Spinal cord (tissue), 9 donors: ENCODE measurements at regions not wholly inside any gene's neighbourhood (a gene's known extent, or its start where the extent isn't known, plus 50 kb on each side); places are given as distances from the start of the nearest gene placed in this dataset.

Experiments
- DNase-seq, 6 donors: peaks; one replicate each; pipeline versions ENCODE4 v3.0.0 to v3.0.0-alpha.2; 2013 to 2015; ENCODE audit warnings: low spot score in 6 of 6, low read depth in 4 of 6
- H3K27ac ChIP-seq: one replicate; pipeline ENCODE4 v1.5.1; 2013; ENCODE audit warnings: low read depth, low read length, control low read depth
- H3K27me3 ChIP-seq: one replicate; pipeline ENCODE4 v1.6.1; 2013; ENCODE audit warnings: low read length; ENCODE audit not compliant: control insufficient read depth, insufficient read depth
- H3K36me3 ChIP-seq: one replicate; pipeline ENCODE4 v1.6.1; 2013; ENCODE audit warnings: low read length; ENCODE audit not compliant: control insufficient read depth, insufficient read depth
- H3K4me1 ChIP-seq: one replicate; pipeline ENCODE4 v1.6.1; 2013; ENCODE audit warnings: low read length; ENCODE audit not compliant: control insufficient read depth, insufficient read depth
- H3K4me3 ChIP-seq: one replicate; pipeline ENCODE4 v1.5.1; 2013; ENCODE audit warnings: low read depth, low read length, control low read depth
- H3K9me3 ChIP-seq: one replicate; pipeline ENCODE4 v1.6.1; 2013; ENCODE audit warnings: low read length; ENCODE audit not compliant: control insufficient read depth, insufficient read depth
- WGBS: methylation state at CpG from one replicate; pipeline ENCODE4 v1.1.5; 2013; ENCODE audit warnings: missing lambda C conversion rate; ENCODE audit not compliant: insufficient coverage; 5-methylcytosine and 5-hydroxymethylcytosine counted together
- donor health status: healthy.

DNA sequence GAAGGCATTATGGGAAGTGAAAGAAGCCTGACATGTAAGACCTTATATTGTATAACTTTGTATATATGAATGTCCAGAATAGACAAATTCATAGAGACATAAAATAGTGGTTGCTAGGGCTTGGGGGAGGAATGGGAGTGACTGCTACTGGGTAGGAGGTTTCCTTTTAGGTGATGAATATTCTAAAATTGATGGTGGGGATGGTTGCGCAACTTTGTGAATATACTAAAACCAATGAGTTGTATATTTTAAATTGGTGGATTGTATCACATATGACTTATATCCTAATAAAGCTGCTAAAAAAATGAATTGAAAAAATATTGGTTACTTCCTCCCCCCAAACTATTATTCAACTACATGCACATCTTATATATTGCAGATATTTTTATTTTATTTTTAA lies 70.0 kb downstream of the UCHL1 start:
- H3K9me3 ChIP-seq, result no peaks in the 10 kb centered on the region
- H3K4me3 ChIP-seq, result no peak overlapping the region
- no peaks in the 10 kb centered on the region for H3K27me3 ChIP-seq
- H3K36me3 ChIP-seq, result no peaks in the 10 kb centered on the region
- no peaks in the 10 kb centered on the region for H3K4me1 ChIP-seq
- WGBS, result no CpG with 5 or more reads among the region's 1 CpG
- H3K27ac ChIP-seq, result no peak overlapping the region
- DNase-seq, result no peak

DNA sequence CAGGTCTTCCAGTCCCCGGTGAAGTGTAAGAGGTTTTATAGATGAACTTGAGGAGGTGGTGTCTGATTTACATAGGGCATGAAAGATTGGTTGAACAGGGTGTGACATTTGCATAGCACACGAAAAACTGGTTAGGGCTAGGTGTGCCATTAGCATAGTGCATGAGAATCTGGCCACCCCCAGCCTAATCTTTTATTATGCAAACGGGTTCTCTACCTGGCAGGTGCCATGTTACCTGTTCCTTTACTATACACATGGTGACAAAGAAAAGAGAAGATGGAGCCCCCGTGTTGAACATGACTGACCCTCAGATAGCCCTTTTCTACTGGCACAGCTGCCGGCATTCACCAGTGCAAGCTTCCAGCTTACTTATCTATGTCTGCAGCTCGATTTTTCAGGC lies 71.0 kb downstream of the UCHL1 start:
- no peak for DNase-seq
- Histone ChIP-seq H3K4me1 (no peaks in the 10 kb centered on the region), H3K9me3 (no peaks in the 10 kb centered on the region), H3K27me3 (no peaks in the 10 kb centered on the region), H3K36me3 (no peaks in the 10 kb centered on the region), H3K27ac (no peak overlapping the region), H3K4me3 (no peak overlapping the region)
- WGBS, result 100% methylated on average over 2 of the region's 6 CpGs

DNA sequence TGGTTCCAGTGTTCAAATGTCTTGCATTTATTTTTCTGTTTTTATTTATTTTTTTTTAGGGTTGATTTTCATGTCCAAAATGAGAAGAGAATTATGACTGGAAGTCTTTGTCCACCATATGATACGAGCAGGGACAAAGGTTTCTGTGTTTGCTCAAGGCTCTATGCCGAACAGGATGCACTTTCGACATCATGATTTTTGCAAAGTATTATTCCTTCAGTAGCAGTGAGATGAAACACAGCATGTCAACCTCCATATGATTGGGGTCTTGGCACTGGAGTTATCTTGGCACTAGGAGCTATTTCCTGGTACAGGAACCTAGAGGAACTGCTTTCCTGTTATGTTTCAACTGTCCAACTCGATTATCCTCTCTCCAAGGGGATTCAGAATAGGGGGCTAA lies 72.6 kb downstream of the UCHL1 start:
- DNase-seq, result no peak
- Histone ChIP-seq H3K4me3 (no peak overlapping the region), H3K9me3 (no peaks in the 10 kb centered on the region), H3K27me3 (no peaks in the 10 kb centered on the region), H3K27ac (no peak overlapping the region), H3K4me1 (no peaks in the 10 kb centered on the region), H3K36me3 (no peaks in the 10 kb centered on the region)
- 94% methylated on average over 4 of the region's 4 CpGs for WGBS

DNA sequence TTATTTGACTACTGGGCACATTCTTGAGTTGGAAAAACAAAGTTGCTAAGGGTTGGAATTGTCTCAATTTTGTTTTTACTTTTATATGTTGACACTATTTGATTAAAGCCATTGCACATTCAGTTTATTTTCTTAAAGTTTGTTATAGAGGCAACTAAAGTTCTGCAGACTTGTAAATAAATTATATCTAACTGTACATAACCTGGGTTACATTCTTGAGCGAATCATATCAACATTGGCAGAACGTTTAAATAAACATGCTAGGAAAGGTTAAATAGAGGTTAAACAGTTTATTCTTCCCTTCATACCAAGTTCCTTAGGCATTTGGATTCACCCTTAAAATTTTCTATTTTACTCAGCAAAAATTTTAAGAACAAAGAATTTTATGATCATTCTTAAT lies 74.5 kb downstream of the UCHL1 start:
- no CpG with 5 or more reads among the region's 2 CpGs for WGBS
- Histone ChIP-seq H3K4me3 (no peak overlapping the region), H3K9me3 (no peaks in the 10 kb centered on the region), H3K4me1 (no peaks in the 10 kb centered on the region), H3K27ac (no peak overlapping the region), H3K36me3 (no peaks in the 10 kb centered on the region), H3K27me3 (no peaks in the 10 kb centered on the region)
- DNase-seq, result no peak

DNA sequence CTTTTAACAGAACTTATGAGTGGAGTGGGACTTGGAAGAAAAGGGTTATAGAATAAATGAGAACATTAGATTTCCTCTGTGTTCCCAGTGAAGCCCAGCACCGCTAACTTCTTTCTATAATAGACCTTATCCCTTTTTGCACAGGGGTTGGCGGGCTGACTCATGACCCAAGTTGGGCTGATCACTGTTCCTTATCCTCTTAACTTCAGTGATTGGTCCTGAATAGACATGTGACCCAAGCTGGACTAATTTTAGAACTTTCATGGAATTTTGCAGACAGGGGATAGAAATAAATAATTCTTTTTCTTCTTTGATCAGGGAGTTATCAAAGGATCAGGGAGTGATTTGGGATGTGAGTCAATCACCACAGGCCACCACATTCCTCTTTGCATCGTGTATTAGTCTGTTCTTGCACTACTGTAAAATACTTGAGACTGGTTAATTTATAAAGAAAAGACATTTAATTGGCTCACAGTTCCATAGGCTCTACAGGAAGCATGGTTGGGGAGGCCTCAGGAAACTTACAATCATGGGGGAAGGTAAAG lies 75.9 kb downstream of the UCHL1 start:
- no peak overlapping the region for H3K27ac ChIP-seq
- no peaks in the 10 kb centered on the region for H3K27me3 ChIP-seq
- H3K36me3 ChIP-seq, result no peaks in the 10 kb centered on the region
- H3K9me3 ChIP-seq, result no peaks in the 10 kb centered on the region
- DNase-seq, result no peak
- no peaks in the 10 kb centered on the region for H3K4me1 ChIP-seq
- WGBS, result no CpG with 5 or more reads among the region's 3 CpGs
- H3K4me3 ChIP-seq, result no peak overlapping the region

DNA sequence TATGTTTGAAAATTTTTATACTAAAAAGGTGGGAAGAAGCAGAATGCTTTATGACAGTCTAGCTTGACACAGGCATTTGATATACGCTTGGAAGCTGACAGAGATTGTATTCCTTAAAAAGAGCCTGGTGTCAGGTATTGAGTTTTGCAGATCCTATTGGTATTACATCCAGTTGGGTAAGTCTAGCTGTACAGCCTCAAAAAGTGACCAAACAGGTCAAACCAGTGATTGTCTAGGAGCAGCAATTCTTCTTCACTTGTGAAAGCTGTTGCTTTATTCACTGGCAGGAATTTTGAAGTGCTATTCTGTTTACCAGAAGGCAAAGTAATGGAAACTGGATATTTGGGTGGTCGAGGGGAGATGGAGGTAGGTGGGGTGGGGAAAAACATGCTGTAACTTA lies 77.5 kb downstream of the UCHL1 start:
- no peaks in the 10 kb centered on the region for H3K36me3 ChIP-seq
- no peak for DNase-seq
- no peak overlapping the region for H3K4me3 ChIP-seq
- no peaks in the 10 kb centered on the region for H3K9me3 ChIP-seq
- H3K27me3 ChIP-seq, result no peaks in the 10 kb centered on the region
- no peaks in the 10 kb centered on the region for H3K4me1 ChIP-seq
- H3K27ac ChIP-seq, result no peak overlapping the region
- 90% methylated on average over 2 of the region's 2 CpGs for WGBS

DNA sequence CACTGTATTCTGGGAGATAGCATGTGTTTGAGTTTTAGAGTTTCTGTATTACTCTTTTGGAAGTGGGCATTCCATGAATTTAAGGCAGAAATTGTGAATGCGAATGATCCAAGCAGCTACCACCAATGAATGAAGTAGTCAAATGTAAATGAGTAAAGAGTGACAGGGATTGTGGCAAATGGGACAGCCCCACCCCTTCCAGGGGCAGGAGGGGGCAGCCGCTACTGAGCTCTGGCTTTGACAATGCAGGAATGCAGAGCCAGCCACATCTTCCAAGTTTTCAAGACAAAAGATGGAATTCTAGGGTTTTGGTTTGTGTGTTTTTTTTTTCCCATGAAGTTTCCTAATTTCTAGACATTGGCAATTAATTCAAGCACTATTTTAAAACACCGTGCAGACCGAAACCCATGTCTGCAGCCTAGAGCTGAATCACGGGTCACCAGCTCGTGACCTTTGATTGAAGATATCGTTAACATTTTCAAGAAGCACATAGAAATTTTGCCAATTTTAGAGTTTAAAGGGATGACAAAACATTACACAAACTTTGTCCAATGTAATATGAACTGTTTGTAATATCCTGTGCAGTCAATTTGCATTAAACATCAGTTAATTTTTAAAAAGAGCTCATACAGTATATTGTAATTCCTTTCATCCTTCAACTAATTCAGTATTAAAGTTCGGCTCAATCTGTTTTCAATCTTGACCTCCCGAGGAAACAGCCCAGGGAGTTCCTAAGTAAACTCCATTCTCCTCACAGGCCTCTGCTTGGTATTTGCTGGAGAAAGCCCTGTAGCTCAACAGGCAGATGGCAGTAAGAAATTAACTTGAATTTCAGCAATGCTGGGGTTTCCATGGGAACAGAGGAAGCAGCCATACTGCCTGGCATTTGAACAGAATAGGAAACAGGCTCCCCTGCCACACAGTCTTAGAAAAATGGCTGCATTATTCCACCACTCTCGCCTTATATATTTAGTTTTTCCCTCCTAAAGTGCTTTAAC lies 83.4 kb downstream of the UCHL1 start:
- Histone ChIP-seq H3K36me3 (no peaks in the 10 kb centered on the region), H3K9me3 (no peaks in the 10 kb centered on the region), H3K27ac (peak overlapping the region; percentile 40), H3K27me3 (no peaks in the 10 kb centered on the region), H3K4me1 (peaks cover 5% of the 10 kb centered on the region), H3K4me3 (no peak overlapping the region)
- peak; percentile 71 to 98 (median 80) for DNase-seq
- 0% methylated on average over 1 of the region's 10 CpGs for WGBS

DNA sequence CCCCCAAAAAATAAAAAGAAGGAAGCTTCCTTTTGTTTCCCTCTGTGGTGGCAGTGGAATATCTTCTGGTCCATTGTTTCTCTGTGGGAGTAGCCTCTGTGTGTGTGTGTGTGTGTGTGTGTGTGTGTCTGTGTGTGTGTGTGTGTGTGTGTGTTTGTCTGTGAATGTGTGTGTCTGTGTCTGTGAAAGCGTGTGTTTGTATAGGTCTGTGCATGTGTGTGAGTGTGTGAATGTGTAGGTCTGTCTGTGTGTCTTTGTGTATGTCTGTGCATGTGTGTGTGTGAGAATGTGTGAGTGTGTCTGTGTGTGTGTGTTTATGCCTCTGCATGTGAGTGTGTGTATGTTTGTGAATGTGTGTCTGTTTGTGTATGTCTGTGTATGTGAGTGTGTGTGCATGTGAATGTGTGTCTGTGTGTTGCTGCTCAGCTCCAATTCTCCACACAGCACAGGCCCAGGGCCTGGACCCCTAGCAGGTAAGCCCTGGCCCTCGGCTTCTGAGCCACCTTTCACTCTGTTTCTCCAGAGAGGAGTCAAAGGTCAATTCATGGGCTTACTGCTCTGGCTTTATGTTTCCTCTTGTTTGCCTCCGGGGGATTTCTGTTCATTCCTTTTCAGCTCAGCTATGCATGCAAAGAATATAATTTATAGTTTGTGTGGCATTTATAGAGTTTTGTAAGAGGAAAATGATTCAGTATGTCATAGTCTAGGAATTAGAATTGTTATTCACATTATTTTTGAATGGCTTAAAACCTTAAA lies 89.8 kb downstream of the UCHL1 start:
- peak in 1 of 6 donors; percentile 16 for DNase-seq
- no peaks in the 10 kb centered on the region for H3K9me3 ChIP-seq
- no peak overlapping the region for H3K4me3 ChIP-seq
- no peaks in the 10 kb centered on the region for H3K36me3 ChIP-seq
- no peaks in the 10 kb centered on the region for H3K4me1 ChIP-seq
- H3K27ac ChIP-seq, result no peak overlapping the region
- H3K27me3 ChIP-seq, result no peaks in the 10 kb centered on the region
- 65% methylated on average over 2 of the region's 3 CpGs for whole genome bisulfite sequencing

DNA sequence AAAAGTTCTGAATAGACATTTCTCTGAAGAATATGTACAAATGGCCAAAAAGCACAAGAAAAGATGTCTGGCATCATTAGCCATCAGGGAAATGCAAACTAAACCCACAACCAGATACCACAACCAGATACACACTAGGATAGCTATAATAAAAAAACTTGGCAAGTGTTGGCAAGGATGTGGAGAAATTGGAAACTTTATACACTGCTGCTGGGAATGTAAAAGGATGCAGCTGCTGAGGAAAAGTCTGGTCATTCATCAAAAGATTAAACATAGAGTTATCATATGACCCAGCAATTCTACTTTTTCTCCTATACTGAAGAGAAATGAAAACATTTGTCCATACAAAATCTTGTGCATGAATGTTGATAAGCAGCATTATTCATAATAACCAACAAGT lies 92.3 kb downstream of the UCHL1 start:
- no peak overlapping the region for H3K27ac ChIP-seq
- H3K9me3 ChIP-seq, result no peaks in the 10 kb centered on the region
- H3K27me3 ChIP-seq, result no peaks in the 10 kb centered on the region
- H3K36me3 ChIP-seq, result no peaks in the 10 kb centered on the region
- H3K4me1 ChIP-seq, result no peaks in the 10 kb centered on the region
- DNase-seq, result no peak
- H3K4me3 ChIP-seq, result no peak overlapping the region
